ENCODE measurements at regions not wholly inside any gene's neighbourhood (a gene's known extent, or its start where the extent isn't known, plus 50 kb on each side); places are given as distances from the start of the nearest gene placed in this dataset.

- no peaks in the 10 kb centered on the region for H3K27me3 ChIP-seq
- no peak overlapping the region for H3K27ac ChIP-seq
- TF ChIP-seq POLR2A (IDR thresholded peaks at IDR 0.05) = no peak
- no peak for TF ChIP-seq CTCF (IDR thresholded peaks at IDR 0.05)
- no peak for TF ChIP-seq POLR2AphosphoS5 (IDR thresholded peaks at IDR 0.05)
- TF ChIP-seq EP300 (IDR thresholded peaks at IDR 0.05) = no peak
- H3K4me1 ChIP-seq = no peaks in the 10 kb centered on the region
- no peak for ATAC-seq
- 49 to 70% methylated on average over 2 to 3 of the region's 3 CpGs for WGBS, 2 donors (ENCODE audit: low coverage in 1 of 2)
- no peaks in the 10 kb centered on the region for H3K9me3 ChIP-seq
- H3K36me3 ChIP-seq = no peaks in the 10 kb centered on the region
- no peak overlapping the region for H3K4me3 ChIP-seq
Measured at GRCh38 chr10:81215498-81215897, 659.5 kb upstream of the NRG3 start.

GRCh38 chr10:81216949-81217348 lies 658.0 kb upstream of the NRG3 start:
- no peak overlapping the region for H3K27ac ChIP-seq
- no peak for TF ChIP-seq CTCF (IDR thresholded peaks at IDR 0.05)
- TF ChIP-seq POLR2AphosphoS5 (IDR thresholded peaks at IDR 0.05) = no peak
- TF ChIP-seq EP300 (IDR thresholded peaks at IDR 0.05) = no peak
- no peak for TF ChIP-seq POLR2A (IDR thresholded peaks at IDR 0.05)

GRCh38 chr10:81218307-81218706 lies 656.7 kb upstream of the NRG3 start:
- no peak overlapping the region for H3K27ac ChIP-seq
- H3K36me3 ChIP-seq = no peaks in the 10 kb centered on the region
- no peaks in the 10 kb centered on the region for H3K9me3 ChIP-seq
- no peak for ATAC-seq
- no peaks in the 10 kb centered on the region for H3K4me1 ChIP-seq
- no peaks in the 10 kb centered on the region for H3K27me3 ChIP-seq
- 86 to 88% methylated on average over 4 of the region's 4 CpGs for WGBS, 2 donors (ENCODE audit: low coverage in 1 of 2)
- TF ChIP-seq CTCF (IDR thresholded peaks at IDR 0.05) = no peak
- TF ChIP-seq POLR2AphosphoS5 (IDR thresholded peaks at IDR 0.05) = no peak
- no peak for TF ChIP-seq EP300 (IDR thresholded peaks at IDR 0.05)
- no peak for TF ChIP-seq POLR2A (IDR thresholded peaks at IDR 0.05)
- no peak overlapping the region for H3K4me3 ChIP-seq

More at GRCh38 chr10:81216949-81217348, 658.0 kb upstream of the NRG3 start:
- H3K9me3 ChIP-seq = no peaks in the 10 kb centered on the region
- H3K27me3 ChIP-seq = no peaks in the 10 kb centered on the region
- H3K4me3 ChIP-seq = no peak overlapping the region
- H3K4me1 ChIP-seq = no peaks in the 10 kb centered on the region
- WGBS, 2 donors (ENCODE audit: low coverage in 1 of 2) = 72 to 87% methylated on average over 2 to 5 of the region's 5 CpGs
- no peak for ATAC-seq
- no peaks in the 10 kb centered on the region for H3K36me3 ChIP-seq

- H3K9me3 ChIP-seq = no peaks in the 10 kb centered on the region
- WGBS, 2 donors (ENCODE audit: low coverage in 1 of 2) = 28 to 55% methylated on average over 1 of the region's 1 CpG
- H3K4me1 ChIP-seq = no peaks in the 10 kb centered on the region
- H3K27me3 ChIP-seq = no peaks in the 10 kb centered on the region
- H3K27ac ChIP-seq = no peak overlapping the region
- no peak overlapping the region for H3K4me3 ChIP-seq
- TF ChIP-seq EP300 (IDR thresholded peaks at IDR 0.05) (no peak), POLR2AphosphoS5 (IDR thresholded peaks at IDR 0.05) (no peak), POLR2A (IDR thresholded peaks at IDR 0.05) (no peak), CTCF (IDR thresholded peaks at IDR 0.05) (no peak)
- H3K36me3 ChIP-seq = no peaks in the 10 kb centered on the region
- ATAC-seq = no peak
Measured at GRCh38 chr10:81219758-81220157, 655.2 kb upstream of the NRG3 start.

- Histone ChIP-seq H3K4me1 (no peaks in the 10 kb centered on the region), H3K36me3 (no peaks in the 10 kb centered on the region), H3K27me3 (no peaks in the 10 kb centered on the region), H3K27ac (no peak overlapping the region), H3K9me3 (no peaks in the 10 kb centered on the region), H3K4me3 (no peak overlapping the region)
- WGBS, 2 donors (ENCODE audit: low coverage in 1 of 2) = 67% methylated on average over 3 of the region's 3 CpGs
- no peak for TF ChIP-seq EP300 (IDR thresholded peaks at IDR 0.05)
- no peak for TF ChIP-seq CTCF (IDR thresholded peaks at IDR 0.05)
- no peak for TF ChIP-seq POLR2AphosphoS5 (IDR thresholded peaks at IDR 0.05)
- TF ChIP-seq POLR2A (IDR thresholded peaks at IDR 0.05) = no peak
- ATAC-seq = no peak
Measured at GRCh38 chr10:81248886-81249285, 626.1 kb upstream of the NRG3 start.
